Esophagus squamous epithelium (tissue), 4 donors: ENCODE measurements at regions not wholly inside any gene's neighbourhood (a gene's known extent, or its start where the extent isn't known, plus 50 kb on each side); places are given as distances from the start of the nearest gene placed in this dataset.

ENCODE experiments used
- CTCF ChIP-seq, 6 experiments: fragments of 450-650 bp in 4 of 6; fragments of 200-600 bp in 2 of 6; sonication (generic) in 2 of 6; IDR thresholded peaks; one replicate each; pipeline ENCODE4 v1.5.1; 2016 to 2019; ENCODE audit warnings: antibody characterized with exemption in 6 of 6, mild to moderate bottlenecking in 4 of 6, moderate library complexity in 4 of 6
- POLR2A ChIP-seq, 4 donors: fragments of 450-650 bp; IDR thresholded peaks; one replicate each; pipeline ENCODE4 v1.6.1; 2017; ENCODE audit warnings: antibody characterized with exemption in 4 of 4, mild to moderate bottlenecking in 4 of 4, moderate library complexity in 3 of 4

GRCh38 chr7:1341361-1342089 lies 108.9 kb downstream of the UNCX start:
- TF ChIP-seq CTCF (IDR thresholded peaks at IDR 0.05) (no peak), POLR2A (IDR thresholded peaks at IDR 0.05) (no peak)
